HG03108 (cell line): ENCODE measurements at regions not wholly inside any gene's neighbourhood (a gene's known extent, or its start where the extent isn't known, plus 50 kb on each side); places are given as distances from the start of the nearest gene placed in this dataset.
"Not testable (repeated sequence)": the region's sequence is repeated elsewhere in the genome, so short reads cannot be mapped to it uniquely, and the experiment has no call there.

Experiments used
- ATAC-seq: cut with Tn5 transposase; IDR thresholded peaks from one replicate; pipeline ENCODE4 v1.9.1; 2021; ENCODE audit warnings: moderate library complexity; ENCODE audit not compliant: unreplicated experiment

GRCh38 chr18:39620551-39621168 is 2055.1 kb upstream of the CELF4 start:
- no peak for ATAC-seq

GRCh38 chr18:39618265-39619003 is 2052.8 kb upstream of the CELF4 start:
- no peak for ATAC-seq

GRCh38 chr18:39611381-39612100 is 2045.9 kb upstream of the CELF4 start:
- no peak for ATAC-seq

GRCh38 chr18:39607034-39607433 is 2041.4 kb upstream of the CELF4 start:
- ATAC-seq = no peak

- no peak for ATAC-seq
These were observed 2039.2 kb upstream of the CELF4 start for GRCh38 chr18:39604836-39605235.

- ATAC-seq = no peak
These were observed 2036.5 kb upstream of the CELF4 start for GRCh38 chr18:39602131-39602530.

GRCh38 chr18:39600894-39601293 is 2035.3 kb upstream of the CELF4 start:
- ATAC-seq = no peak

- no peak for ATAC-seq
These were observed 2033.7 kb upstream of the CELF4 start for GRCh38 chr18:39599251-39599650.

GRCh38 chr18:39596891-39597290 is 2031.3 kb upstream of the CELF4 start:
- no peak for ATAC-seq

GRCh38 chr18:39596221-39596620 is 2030.6 kb upstream of the CELF4 start:
- ATAC-seq = no peak

GRCh38 chr18:39594206-39594605 is 2028.6 kb upstream of the CELF4 start:
- no peak for ATAC-seq

GRCh38 chr18:39591649-39592048 is 2026.1 kb upstream of the CELF4 start:
- ATAC-seq = no peak

- no peak for ATAC-seq
These were observed 2023.9 kb upstream of the CELF4 start for GRCh38 chr18:39589496-39589895.

- no peak for ATAC-seq
These were observed 2022.0 kb upstream of the CELF4 start for GRCh38 chr18:39587586-39587985.

GRCh38 chr18:39586741-39587140 is 2021.1 kb upstream of the CELF4 start:
- no peak for ATAC-seq

- no peak for ATAC-seq
These were observed 2009.3 kb upstream of the CELF4 start for GRCh38 chr18:39574897-39575296.

- ATAC-seq = no peak
These were observed 2005.9 kb upstream of the CELF4 start for GRCh38 chr18:39571511-39571910.

- ATAC-seq = not testable (repeated sequence)
These were observed 2000.1 kb upstream of the CELF4 start for GRCh38 chr18:39565551-39566230.

GRCh38 chr18:39564716-39565115 is 1999.1 kb upstream of the CELF4 start:
- ATAC-seq = no peak

GRCh38 chr18:39561126-39561525 is 1995.5 kb upstream of the CELF4 start:
- no peak for ATAC-seq

- ATAC-seq = no peak
These were observed 1993.1 kb upstream of the CELF4 start for GRCh38 chr18:39558658-39559057.
